GM12875 (cell line): ENCODE measurements at regions not wholly inside any gene's neighbourhood (a gene's known extent, or its start where the extent isn't known, plus 50 kb on each side); places are given as distances from the start of the nearest gene placed in this dataset.

Source experiments
- H3K4me3 ChIP-seq: one replicate; pipeline ENCODE4 v1.5.1; 2011; ENCODE audit warnings: low read depth, low read length, control low read depth
- TF ChIP-seq, protein P1 (sequence below): IDR thresholded peaks from 2 replicates; pipeline ENCODE4 v1.5.1; 2011; ENCODE audit warnings: low read depth, mild to moderate bottlenecking, control low read depth, inconsistent platforms, low read length, moderate library complexity, borderline replicate concordance; ENCODE audit not compliant: insufficient read depth

DNA sequence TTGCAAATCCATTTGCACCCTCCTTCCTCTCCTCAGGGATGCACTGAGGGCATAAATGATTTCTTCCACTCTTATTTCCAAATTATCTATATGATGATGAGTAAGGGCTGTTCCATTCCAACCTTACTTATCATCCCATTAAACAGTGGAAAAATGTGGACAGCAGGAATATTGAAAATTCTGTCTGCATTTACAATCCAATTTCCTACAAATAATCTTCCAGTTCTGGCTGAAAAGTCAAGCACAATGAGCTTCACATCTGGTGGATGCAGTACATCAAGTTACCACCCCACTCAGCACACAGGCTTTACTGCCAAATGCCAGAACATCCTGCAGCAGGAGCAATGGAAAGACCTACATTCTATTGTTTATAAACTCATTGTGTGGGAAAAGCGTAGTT, 345.0 kb upstream of the STEAP1 start:
- TF ChIP-seq, protein P1, sequence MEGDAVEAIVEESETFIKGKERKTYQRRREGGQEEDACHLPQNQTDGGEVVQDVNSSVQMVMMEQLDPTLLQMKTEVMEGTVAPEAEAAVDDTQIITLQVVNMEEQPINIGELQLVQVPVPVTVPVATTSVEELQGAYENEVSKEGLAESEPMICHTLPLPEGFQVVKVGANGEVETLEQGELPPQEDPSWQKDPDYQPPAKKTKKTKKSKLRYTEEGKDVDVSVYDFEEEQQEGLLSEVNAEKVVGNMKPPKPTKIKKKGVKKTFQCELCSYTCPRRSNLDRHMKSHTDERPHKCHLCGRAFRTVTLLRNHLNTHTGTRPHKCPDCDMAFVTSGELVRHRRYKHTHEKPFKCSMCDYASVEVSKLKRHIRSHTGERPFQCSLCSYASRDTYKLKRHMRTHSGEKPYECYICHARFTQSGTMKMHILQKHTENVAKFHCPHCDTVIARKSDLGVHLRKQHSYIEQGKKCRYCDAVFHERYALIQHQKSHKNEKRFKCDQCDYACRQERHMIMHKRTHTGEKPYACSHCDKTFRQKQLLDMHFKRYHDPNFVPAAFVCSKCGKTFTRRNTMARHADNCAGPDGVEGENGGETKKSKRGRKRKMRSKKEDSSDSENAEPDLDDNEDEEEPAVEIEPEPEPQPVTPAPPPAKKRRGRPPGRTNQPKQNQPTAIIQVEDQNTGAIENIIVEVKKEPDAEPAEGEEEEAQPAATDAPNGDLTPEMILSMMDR, result no peak
- no peak overlapping the region for H3K4me3 ChIP-seq

DNA sequence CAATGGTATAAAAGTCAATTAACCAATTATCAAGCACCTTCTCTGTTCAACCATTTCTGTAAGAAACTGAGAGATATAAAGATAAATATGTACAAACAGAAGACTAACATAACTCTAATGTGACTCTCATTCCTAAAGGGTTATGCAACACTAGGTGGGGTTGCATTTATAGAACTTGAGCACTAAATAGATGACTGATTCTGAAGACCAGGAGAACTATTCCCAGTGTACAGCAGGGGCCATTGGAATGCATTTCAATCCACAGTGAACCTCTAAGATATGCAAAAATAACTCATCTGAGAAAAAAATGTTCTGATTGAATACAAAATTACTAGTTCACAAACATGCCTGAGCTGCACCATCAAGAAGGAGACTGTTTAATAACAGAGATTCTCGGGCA, 341.2 kb upstream of the STEAP1 start:
- TF ChIP-seq, protein P1, result no peak
- H3K4me3 ChIP-seq, result no peak overlapping the region

DNA sequence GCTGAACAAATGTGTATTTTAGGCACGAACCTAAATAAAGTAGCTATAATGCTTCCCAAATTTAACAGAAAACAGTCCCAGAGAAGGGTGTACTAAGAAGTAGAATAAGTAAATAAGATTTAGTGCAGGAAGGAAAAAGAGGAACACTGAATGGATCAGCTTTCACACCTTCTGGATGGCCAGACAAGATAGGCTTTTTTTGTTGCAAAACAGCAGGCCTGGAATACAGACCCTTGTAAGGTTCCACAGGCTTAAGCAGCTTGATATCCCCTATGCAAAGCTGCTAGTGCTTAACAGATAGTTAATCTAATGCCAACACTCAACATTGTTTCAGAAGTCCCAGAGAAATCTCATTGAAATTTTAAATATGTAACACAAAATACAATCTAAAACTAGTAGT, 328.1 kb upstream of the STEAP1 start:
- no peak overlapping the region for H3K4me3 ChIP-seq
- TF ChIP-seq, protein P1, result no peak

DNA sequence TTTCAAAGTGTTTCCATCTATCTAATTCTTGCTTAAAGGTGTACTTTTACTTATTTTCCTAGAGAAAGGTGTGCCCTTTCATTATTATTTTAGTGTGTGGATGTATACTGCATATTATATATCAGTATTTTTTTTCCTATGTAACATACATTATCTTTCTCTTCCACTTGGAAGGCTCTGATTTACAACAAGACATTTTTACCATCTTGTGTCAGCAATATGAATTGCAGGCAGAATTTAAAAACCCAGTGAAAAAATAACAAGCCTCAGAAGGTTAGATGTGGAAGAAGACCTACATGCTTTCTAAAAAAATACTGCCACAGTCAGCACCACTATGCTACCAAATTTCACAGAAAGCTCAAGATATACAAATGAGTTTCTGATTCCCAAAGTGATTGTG, 327.7 kb upstream of the STEAP1 start:
- no peak overlapping the region for H3K4me3 ChIP-seq
- TF ChIP-seq, protein P1, result no peak

DNA sequence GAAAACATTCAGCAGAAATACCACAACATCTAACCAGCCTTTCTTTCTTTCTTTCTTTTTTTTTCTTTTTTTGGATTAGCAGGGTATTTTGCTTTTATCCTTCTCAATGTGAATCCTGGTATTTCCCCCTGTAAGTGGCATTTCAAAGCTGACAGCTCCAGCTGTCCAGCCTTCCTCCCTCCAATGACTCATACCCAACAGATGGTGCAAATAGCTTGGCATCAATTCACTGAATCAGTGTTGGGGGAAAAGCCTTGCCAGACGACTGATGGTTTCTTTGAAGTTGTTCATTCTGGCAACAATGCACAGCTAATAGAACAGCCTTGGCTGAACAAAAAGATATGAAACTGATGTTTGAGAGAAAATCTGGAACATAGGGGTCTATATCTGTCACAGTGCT, 316.8 kb upstream of the STEAP1 start:
- TF ChIP-seq, protein P1, result no peak
- H3K4me3 ChIP-seq, result no peak overlapping the region

DNA sequence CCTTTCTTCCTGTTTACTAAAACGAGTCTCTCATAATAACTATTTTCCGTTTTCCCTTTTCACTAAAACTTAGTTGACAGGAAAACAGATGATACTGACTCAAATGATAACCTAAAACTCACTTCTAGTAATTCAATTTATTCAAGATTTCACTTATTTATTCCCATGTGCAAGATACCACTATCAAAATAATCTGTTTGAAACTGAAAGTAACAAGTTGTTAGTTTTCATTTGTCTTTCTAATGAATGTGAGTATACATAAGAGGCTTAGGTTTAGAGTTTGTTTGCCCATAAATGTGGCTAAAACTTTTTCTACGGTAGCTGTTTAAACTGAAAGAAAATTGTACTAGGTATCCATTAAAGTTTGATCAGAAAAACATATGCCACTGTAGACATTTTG, 314.9 kb upstream of the STEAP1 start:
- H3K4me3 ChIP-seq, result no peak overlapping the region
- TF ChIP-seq, protein P1, result no peak

DNA sequence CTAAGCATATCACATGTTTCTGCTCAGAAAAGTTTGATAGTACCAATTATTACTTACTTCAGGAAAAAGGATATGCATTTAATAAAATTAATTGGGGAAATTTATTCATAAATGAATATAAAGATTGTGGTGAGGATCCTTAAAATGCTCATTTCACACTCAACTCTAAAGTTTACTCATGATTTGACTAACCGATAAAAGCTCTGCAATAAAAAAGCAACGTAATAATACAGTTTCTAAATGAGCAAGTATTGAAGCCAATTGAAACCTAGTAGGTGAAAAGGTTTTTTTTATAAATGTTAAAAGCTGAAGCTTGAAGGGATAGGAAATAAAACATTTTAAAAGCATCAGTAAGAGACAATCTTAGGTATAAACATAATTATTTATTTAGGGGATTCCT, 308.3 kb upstream of the STEAP1 start:
- H3K4me3 ChIP-seq, result no peak overlapping the region
- TF ChIP-seq, protein P1, result no peak
